DMS53 (cell line): ENCODE measurements at regions not wholly inside any gene's neighbourhood (a gene's known extent, or its start where the extent isn't known, plus 50 kb on each side); places are given as distances from the start of the nearest gene placed in this dataset.
"Not testable (repeated sequence)": the region's sequence is repeated elsewhere in the genome, so short reads cannot be mapped to it uniquely, and the experiment has no call there.

Experiments used
- DNase-seq: peaks from one replicate; lab custom pipeline; 2025; lab: John Stamatoyannopoulos, UW

- DNase-seq, result no peak
These were observed 206.6 kb downstream of the NDUFA10 start for GRCh38 chr2:239818531-239819011.

GRCh38 chr2:239818086-239818485 lies 207.1 kb downstream of the NDUFA10 start:
- no peak for DNase-seq

- DNase-seq, result not testable (repeated sequence)
These were observed 207.6 kb downstream of the NDUFA10 start for GRCh38 chr2:239817468-239818031.

- no peak for DNase-seq
These were observed 208.3 kb downstream of the NDUFA10 start for GRCh38 chr2:239816576-239817467.

GRCh38 chr2:239815671-239816070 lies 209.5 kb downstream of the NDUFA10 start:
- no peak for DNase-seq

GRCh38 chr2:239814861-239815601 lies 210.1 kb downstream of the NDUFA10 start:
- DNase-seq, result no peak

- DNase-seq, result no peak
These were observed 210.9 kb downstream of the NDUFA10 start for GRCh38 chr2:239814116-239814860.

- no peak for DNase-seq
These were observed 211.7 kb downstream of the NDUFA10 start for GRCh38 chr2:239813261-239814115.

GRCh38 chr2:239811806-239812560 lies 213.2 kb downstream of the NDUFA10 start:
- no peak for DNase-seq

- no peak for DNase-seq
These were observed 213.9 kb downstream of the NDUFA10 start for GRCh38 chr2:239811111-239811781.

GRCh38 chr2:239809391-239809790 lies 215.8 kb downstream of the NDUFA10 start:
- DNase-seq, result no peak

GRCh38 chr2:239807568-239807967 lies 217.6 kb downstream of the NDUFA10 start:
- no peak for DNase-seq

- no peak for DNase-seq
These were observed 218.2 kb downstream of the NDUFA10 start for GRCh38 chr2:239806758-239807434.

GRCh38 chr2:239806276-239806675 lies 218.9 kb downstream of the NDUFA10 start:
- no peak for DNase-seq

- DNase-seq, result no peak
These were observed 219.7 kb downstream of the NDUFA10 start for GRCh38 chr2:239805414-239805813.

- DNase-seq, result no peak
These were observed 220.2 kb downstream of the NDUFA10 start for GRCh38 chr2:239805043-239805329.

- DNase-seq, result no peak
These were observed 220.7 kb downstream of the NDUFA10 start for GRCh38 chr2:239804161-239805042.

GRCh38 chr2:239803766-239804115 lies 221.4 kb downstream of the NDUFA10 start:
- DNase-seq, result no peak
